Testis (tissue), 2 donors: ENCODE measurements at regions not wholly inside any gene's neighbourhood (a gene's known extent, or its start where the extent isn't known, plus 50 kb on each side); places are given as distances from the start of the nearest gene placed in this dataset.

ENCODE experiments used
- DNase-seq: peaks from one replicate; pipeline ENCODE4 v3.0.0-alpha.2; 2019
- H3K27ac ChIP-seq, 2 donors: fragments of 200-600 bp; sonication (generic); one replicate each; pipeline ENCODE4 v1.5.1; 2019
- H3K27me3 ChIP-seq: fragments of 200-600 bp; sonication (generic); one replicate; pipeline ENCODE4 v1.5.1; 2019
- H3K36me3 ChIP-seq: fragments of 200-600 bp; sonication (generic); one replicate; pipeline ENCODE4 v1.5.1; 2017; ENCODE audit warnings: low read depth; ENCODE audit errors: missing control alignments
- H3K4me1 ChIP-seq: fragments of 200-600 bp; sonication (generic); one replicate; pipeline ENCODE4 v1.5.1; 2019
- H3K4me3 ChIP-seq, 2 donors: fragments of 200-600 bp; sonication (generic); one replicate each; pipeline ENCODE4 v1.5.1; 2017 to 2019
- H3K9me3 ChIP-seq: fragments of 200-600 bp; sonication (generic); one replicate; pipeline ENCODE4 v1.5.1; 2017
- CTCF ChIP-seq, 3 experiments: fragments of 450-650 bp in 2 of 3; fragments of 200-600 bp in 1 of 3; sonication (generic) in 1 of 3; IDR thresholded peaks; one replicate each; pipeline ENCODE4 v1.5.1; 2016 to 2019; ENCODE audit warnings: antibody characterized with exemption in 3 of 3, mild to moderate bottlenecking in 2 of 3, moderate library complexity in 1 of 3
- POLR2A ChIP-seq: fragments of 450-650 bp; IDR thresholded peaks from one replicate; pipeline ENCODE4 v1.6.1; 2017; ENCODE audit warnings: antibody characterized with exemption, mild to moderate bottlenecking, moderate library complexity
- WGBS, 2 donors: methylation state at CpG; one replicate each; pipeline ENCODE4 v1.1.5; 2018; 5-methylcytosine and 5-hydroxymethylcytosine counted together
- intact Hi-C: fragments of 100-400 bp; cut with DNase I; formaldehyde crosslinking; loops from one replicate; pipeline ENCODE4 v1.15.1; 2023; ENCODE audit warnings: low total_unique reads

- H3K36me3 ChIP-seq = no peaks in the 10 kb centered on the region
- no peak for DNase-seq
- no peaks in the 10 kb centered on the region for H3K9me3 ChIP-seq
- H3K4me1 ChIP-seq = no peaks in the 10 kb centered on the region
- TF ChIP-seq CTCF (IDR thresholded peaks at IDR 0.05) (no peak), POLR2A (no peak)
- H3K4me3 ChIP-seq = no peak overlapping the region
- H3K27ac ChIP-seq = no peak overlapping the region
- H3K27me3 ChIP-seq = no peaks in the 10 kb centered on the region
- intact Hi-C loops = no loop called here
- 72 to 88% methylated on average over 10 of the region's 10 CpGs for WGBS, 2 donors
Measured at GRCh38 chr20:53692465-53693067, 98.9 kb upstream of the ZNF217 start.

DNA sequence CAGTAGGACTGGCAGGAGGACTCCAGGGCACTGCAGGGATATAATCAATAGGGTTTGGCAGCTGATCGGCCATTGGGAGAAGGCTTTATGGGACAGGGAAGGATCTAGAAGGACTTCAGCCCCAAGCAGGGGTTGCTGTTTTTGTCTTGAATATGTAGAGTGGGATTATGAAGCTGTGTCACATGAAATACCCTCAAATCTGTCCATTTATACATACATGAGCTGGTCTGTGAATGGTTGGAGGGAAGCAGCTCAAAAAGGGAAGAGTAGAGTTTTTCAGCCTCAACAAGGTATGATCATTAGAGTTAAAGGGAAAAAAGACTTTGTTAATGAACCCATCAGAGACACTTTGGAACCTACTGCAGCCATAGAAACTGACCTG is 98.2 kb upstream of the ZNF217 start:
- Histone ChIP-seq H3K4me1 (no peaks in the 10 kb centered on the region), H3K36me3 (no peaks in the 10 kb centered on the region), H3K4me3 (no peak overlapping the region), H3K9me3 (no peaks in the 10 kb centered on the region), H3K27ac (no peak overlapping the region), H3K27me3 (no peaks in the 10 kb centered on the region)
- intact Hi-C loops = no loop called here
- WGBS, 2 donors = 85 to 96% methylated on average over 1 of the region's 1 CpG
- no peak for DNase-seq
- TF ChIP-seq CTCF (IDR thresholded peaks at IDR 0.05) = no peak
- no peak for TF ChIP-seq POLR2A

GRCh38 chr20:53691060-53691810 is 97.6 kb upstream of the ZNF217 start:
- H3K4me3 ChIP-seq = no peak overlapping the region
- WGBS, 2 donors = 81 to 89% methylated on average over 10 of the region's 10 CpGs
- TF ChIP-seq POLR2A = no peak
- no peak for DNase-seq
- intact Hi-C loops = no loop called here
- no peaks in the 10 kb centered on the region for H3K4me1 ChIP-seq
- H3K9me3 ChIP-seq = no peaks in the 10 kb centered on the region
- no peaks in the 10 kb centered on the region for H3K27me3 ChIP-seq
- H3K36me3 ChIP-seq = no peaks in the 10 kb centered on the region
- no peak overlapping the region for H3K27ac ChIP-seq

- Histone ChIP-seq H3K4me3 (no peak overlapping the region), H3K27me3 (no peaks in the 10 kb centered on the region), H3K27ac (no peak overlapping the region), H3K36me3 (no peaks in the 10 kb centered on the region), H3K4me1 (no peaks in the 10 kb centered on the region), H3K9me3 (no peaks in the 10 kb centered on the region)
- no peak for DNase-seq
- TF ChIP-seq POLR2A (no peak), CTCF (IDR thresholded peaks at IDR 0.05) (no peak)
- 67 to 85% methylated on average over 1 of the region's 1 CpG for WGBS, 2 donors
- intact Hi-C loops = no loop called here
Measured at GRCh38 chr20:53688085-53688484, 94.4 kb upstream of the ZNF217 start.

GRCh38 chr20:53685070-53685595 is 91.5 kb upstream of the ZNF217 start:
- no peak for DNase-seq
- no peak overlapping the region for H3K4me3 ChIP-seq
- no peak overlapping the region for H3K27ac ChIP-seq
- no peaks in the 10 kb centered on the region for H3K27me3 ChIP-seq
- intact Hi-C loops = no loop called here
- no peaks in the 10 kb centered on the region for H3K9me3 ChIP-seq
- no peaks in the 10 kb centered on the region for H3K36me3 ChIP-seq
- no peak for TF ChIP-seq CTCF (IDR thresholded peaks at IDR 0.05)
- TF ChIP-seq POLR2A = no peak
- H3K4me1 ChIP-seq = no peaks in the 10 kb centered on the region
- 94 to 95% methylated on average over 8 of the region's 8 CpGs for WGBS, 2 donors
